ENCODE measurements at regions not wholly inside any gene's neighbourhood (a gene's known extent, or its start where the extent isn't known, plus 50 kb on each side); places are given as distances from the start of the nearest gene placed in this dataset.

DNA sequence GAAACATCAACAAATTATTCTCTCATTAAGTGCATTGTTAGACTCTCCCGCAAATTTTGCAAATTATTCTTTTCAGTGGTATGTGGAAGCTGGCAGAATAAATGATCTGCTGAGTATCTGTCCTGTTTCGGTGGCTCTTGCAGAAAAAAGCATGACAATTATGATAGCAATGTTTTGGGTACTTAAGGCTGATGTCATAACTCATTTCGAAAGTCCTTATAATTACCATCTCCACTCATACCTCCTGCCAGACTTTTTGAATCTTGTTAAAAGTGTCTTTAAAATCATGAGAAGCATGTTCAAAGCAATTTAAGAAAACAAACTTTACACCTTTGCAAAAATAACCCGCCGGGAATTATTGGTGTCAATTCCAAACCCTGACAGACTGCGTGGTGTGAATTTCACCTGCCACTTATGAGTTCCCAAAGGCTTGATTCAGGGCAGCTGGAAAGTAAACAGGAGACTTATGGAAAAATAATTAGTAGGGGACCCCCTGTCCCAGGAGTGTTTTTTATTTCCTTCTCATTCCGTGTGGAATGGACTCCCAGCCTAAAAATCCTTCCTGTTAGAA, 87.6 kb upstream of the E2F3 start:
- DNase-seq: no peak

DNA sequence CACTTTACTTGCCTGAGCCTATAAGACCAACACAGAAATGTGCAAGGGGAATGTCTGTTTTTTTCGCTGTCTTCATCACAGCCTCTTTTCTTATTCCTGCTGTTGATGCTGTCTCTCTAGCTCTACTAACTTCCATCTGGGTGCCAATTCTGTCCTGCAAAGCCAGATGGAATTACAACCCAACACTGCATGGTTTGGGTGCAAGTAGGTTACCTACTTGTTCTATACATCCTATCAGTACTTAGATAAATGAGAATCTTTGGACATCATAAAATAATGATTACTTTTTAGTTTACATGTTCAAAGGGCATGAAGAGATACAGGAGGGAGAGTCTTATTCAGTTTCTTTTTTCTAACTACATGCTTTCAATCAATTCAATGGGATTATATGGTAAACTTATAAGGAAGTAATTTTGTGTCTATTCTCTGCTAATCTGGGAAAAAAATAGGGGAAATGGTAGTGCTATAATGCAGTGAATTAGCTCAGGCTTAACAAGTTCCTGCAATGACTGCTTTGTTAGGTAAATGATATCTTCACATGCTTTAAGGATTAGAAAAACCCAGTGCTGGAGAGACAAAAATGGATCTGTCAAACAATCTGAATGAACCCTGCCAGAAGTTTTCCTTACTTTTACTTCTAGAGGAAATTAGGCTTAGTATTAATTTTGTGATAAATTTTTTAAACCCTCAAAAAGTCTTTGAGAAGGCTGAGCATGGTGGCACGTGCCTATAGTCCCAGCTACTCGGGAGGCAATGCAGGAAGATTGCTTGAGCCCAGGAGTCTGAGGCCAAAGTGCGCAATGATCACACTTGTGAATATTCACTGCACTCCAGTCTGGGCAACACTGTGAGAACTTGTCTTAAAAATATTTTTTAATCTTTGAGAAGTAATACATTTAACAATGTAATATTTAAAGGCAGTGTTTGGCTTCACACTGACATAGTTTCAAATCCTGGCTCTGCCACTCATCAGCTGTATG, 86.5 kb upstream of the E2F3 start:
- no peak for DNase-seq

DNA sequence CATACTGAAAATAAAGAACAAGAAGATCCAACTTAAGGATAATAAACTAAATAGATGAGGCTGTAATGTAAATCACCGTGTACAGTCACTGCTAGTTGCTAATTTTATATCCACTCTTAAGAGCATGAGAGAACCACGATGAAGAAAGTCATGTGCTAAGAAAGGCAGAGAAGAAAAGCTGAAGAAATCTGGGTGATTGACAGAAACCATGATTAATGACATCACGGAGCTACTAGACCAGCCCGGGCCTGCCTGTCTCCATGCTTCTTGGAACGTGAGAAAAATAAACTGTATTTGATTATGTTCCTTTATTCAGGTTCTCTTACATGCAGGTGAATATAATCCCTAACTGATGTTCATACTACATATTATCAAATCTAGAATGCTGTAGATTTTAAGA, 84.2 kb upstream of the E2F3 start:
- DNase-seq: no peak

DNA sequence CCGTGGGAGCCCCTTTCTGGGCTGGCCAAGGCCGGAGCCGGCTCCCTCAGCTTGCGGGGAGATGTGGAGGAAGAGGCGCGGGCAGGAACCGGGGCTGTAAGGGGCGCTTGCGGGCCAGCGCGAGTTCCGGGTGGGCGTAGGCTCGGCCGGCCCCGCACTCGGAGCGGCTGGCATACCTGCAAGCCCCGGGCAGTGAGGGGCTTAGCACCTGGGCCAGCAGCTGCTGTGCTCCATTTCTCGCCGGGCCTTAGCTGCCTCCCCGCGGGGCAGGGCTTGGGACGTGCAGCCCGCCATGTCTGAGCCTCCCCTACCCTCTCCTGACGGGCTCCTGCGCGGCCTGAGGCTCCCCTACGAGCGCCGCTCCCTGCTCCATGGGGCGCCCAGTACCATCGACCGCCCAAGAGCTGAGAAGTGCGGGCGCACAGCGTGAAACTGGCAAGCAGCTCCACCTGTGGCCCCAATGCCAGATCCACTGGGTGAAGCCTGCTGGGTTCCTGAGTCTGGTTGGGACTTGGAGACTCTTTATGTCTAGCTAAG, 82.8 kb upstream of the E2F3 start:
- no peak for DNase-seq

DNA sequence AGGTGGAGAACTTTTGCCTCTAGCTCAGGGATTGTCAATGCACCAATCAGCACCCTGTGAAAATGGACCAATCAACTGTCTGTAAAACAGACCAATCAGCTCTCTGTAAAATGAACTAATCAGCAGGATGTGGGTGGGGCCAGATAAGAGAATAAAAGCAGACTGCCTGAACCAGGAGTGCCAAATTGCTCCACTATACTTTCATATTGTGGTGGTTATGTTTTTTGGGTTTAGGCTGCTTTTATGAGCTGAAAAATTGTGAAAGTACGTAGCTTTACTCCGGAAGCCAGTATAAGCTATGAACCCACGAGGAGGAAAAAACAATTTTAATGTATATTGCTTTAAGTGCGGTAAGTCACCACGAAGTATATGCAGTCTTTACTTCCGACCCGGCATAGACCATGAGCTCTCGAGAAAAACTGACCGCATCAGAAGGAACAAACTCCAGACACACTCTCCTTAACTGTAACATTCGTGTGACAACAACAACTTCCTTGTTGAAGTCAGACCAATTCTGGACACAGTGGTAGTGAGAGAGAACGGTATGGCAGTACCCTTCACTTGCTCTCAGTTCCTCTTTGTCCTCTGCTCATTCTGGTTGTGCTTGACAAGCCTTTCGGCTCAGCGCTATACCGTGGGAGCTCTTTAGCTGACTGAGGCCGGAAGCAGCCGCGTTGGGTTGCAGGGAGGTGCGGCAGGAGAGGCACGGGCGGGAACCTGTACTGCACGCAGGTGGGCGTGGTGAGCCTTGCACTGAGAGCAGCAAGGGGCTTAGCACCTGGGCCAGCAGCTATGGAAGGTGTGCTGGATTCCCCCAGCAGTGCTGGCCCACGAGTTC, 81.9 kb upstream of the E2F3 start:
- DNase-seq: peak; percentile 23 to 27

GRCh38 chr6:20325641-20326421, 75.8 kb upstream of the E2F3 start:
- peak; percentile 61 to 63 for DNase-seq

GRCh38 chr6:20326422-20326728, 75.3 kb upstream of the E2F3 start:
- DNase-seq: no peak

GRCh38 chr6:20327141-20327540, 74.5 kb upstream of the E2F3 start:
- no peak for DNase-seq

GRCh38 chr6:20328266-20328923, 73.3 kb upstream of the E2F3 start:
- DNase-seq: no peak

- DNase-seq: no peak
These were observed 72.8 kb upstream of the E2F3 start for GRCh38 chr6:20328924-20329300.

DNA sequence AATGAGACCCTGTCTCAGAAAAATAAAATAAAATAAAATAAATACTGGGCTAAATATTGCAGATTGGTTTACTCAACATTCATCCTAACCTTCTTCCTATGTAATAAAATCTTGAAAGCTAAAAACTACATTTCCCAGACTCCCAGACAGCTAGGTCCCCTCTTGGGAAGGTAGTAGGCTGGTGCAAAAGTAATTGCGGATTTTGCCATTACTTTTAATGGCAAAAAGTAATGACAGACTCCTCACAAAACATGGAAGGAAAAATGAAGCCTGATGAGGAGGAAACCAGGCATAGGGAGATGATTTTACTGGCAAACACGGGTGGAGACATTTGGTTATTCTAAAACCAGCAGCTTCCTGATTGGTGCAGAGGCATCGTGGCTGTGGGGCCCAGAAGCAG, 70.6 kb upstream of the E2F3 start:
- no peak for DNase-seq

- DNase-seq: no peak
These were observed 70.1 kb upstream of the E2F3 start for GRCh38 chr6:20331625-20332024.

DNA sequence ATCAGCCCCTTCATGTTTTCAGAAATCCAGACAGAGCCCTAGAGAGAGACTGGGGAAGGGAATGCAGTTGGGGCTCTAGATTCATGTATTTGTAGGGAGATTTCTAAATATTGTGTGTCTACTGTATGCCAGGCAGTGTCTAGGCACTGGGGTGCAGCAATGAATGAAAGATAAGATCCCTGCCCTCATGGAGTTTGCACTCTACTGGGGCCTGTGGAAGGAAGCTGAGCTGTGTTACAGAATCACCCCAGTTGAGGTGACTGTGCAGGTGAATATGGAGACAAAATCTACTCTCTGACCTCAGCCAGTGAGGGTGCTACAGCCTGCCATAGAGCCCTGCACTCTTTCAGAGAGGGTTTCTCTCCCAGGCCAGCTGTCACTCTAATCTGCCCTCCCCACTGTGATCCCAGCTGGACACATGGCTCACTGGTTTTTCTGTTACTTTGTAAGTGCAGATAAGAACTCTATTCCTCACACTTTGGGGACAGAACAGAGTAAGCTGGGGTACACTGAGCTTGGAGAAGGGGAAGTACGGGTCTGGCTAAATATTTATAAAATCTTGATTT, 69.2 kb upstream of the E2F3 start:
- no peak for DNase-seq

- no peak for DNase-seq
These were observed 67.9 kb upstream of the E2F3 start for GRCh38 chr6:20333721-20334269.

DNA sequence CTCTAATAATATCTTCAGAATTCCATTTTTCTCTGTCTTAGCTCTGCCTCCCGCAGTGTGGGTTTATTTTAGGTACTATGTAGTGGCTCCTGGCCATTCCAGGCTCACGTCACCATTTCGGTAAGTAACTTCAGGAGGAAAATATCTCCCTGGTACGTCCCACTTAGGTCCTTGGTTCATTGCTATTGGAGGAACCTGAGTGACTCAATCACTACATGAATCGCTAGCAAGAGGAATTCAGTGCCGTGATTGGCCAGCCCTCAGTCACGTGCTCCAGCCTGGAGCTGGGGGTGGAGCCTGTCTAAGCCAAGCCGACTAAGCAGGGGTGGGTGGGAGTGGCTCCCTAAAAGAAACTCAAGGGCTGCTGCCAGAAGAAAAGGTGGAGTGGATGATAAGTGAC, 67.3 kb upstream of the E2F3 start:
- DNase-seq: no peak

GRCh38 chr6:20334962-20335361, 66.7 kb upstream of the E2F3 start:
- DNase-seq: no peak

DNA sequence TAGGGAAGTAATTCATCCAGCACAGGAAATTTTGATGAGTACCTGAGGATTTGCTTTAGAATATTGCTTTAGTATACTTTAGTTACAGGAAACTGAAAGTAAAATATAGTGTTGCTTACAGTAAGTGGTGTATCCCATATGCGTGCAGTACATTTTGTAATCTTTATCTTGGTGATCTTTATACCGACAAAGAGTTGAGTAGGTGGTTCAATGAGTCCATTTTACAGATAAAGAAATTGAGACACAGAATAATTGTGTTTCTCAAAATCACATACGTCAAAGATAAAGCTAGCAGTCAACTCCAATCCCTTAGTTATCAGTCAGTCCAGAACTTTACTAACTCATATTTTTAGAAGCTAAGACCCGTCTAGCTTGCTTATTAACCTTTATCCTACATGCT, 65.8 kb upstream of the E2F3 start:
- DNase-seq: no peak

GRCh38 chr6:20338156-20338555, 63.5 kb upstream of the E2F3 start:
- no peak for DNase-seq

GRCh38 chr6:20340068-20340848, 61.4 kb upstream of the E2F3 start:
- DNase-seq: no peak

- no peak for DNase-seq
These were observed 60.6 kb upstream of the E2F3 start for GRCh38 chr6:20341096-20341495.

GRCh38 chr6:20341564-20341963, 60.1 kb upstream of the E2F3 start:
- no peak for DNase-seq
